ENCODE measurements at regions not wholly inside any gene's neighbourhood (a gene's known extent, or its start where the extent isn't known, plus 50 kb on each side); places are given as distances from the start of the nearest gene placed in this dataset.

GRCh38 chr13:99055735-99056134 lies 77.9 kb upstream of the DOCK9 start:
- Mint-ChIP-seq H3K4me1 (peaks cover 56% of the 10 kb centered on the region), H3K36me3 (ENCODE audit: low read depth) (no peaks in the 10 kb centered on the region), H3K27me3 (ENCODE audit: low read depth) (peaks cover 5% of the 10 kb centered on the region), H3K27ac (peak overlapping the region in 1 of 3 experiments; percentile 60), H3K4me3 (no peak overlapping the region), H3K9me3 (no peaks in the 10 kb centered on the region)
- no peak for TF ChIP-seq CTCF (IDR thresholded peaks at IDR 0.05; ENCODE audit: unreplicated experiment in 3 of 3)

GRCh38 chr13:99056381-99057014 lies 78.6 kb upstream of the DOCK9 start:
- Mint-ChIP-seq H3K27ac (peak overlapping the region in 2 of 3 experiments; percentile 62 to 65), H3K4me3 (no peak overlapping the region), H3K36me3 (ENCODE audit: low read depth) (no peaks in the 10 kb centered on the region), H3K27me3 (ENCODE audit: low read depth) (peaks cover 5% of the 10 kb centered on the region), H3K9me3 (no peaks in the 10 kb centered on the region), H3K4me1 (peaks cover 58% of the 10 kb centered on the region)
- no peak for TF ChIP-seq CTCF (IDR thresholded peaks at IDR 0.05; ENCODE audit: unreplicated experiment in 3 of 3)

GRCh38 chr13:99057310-99057975 lies 79.6 kb upstream of the DOCK9 start:
- H3K27me3 Mint-ChIP-seq (ENCODE audit: low read depth) = peaks cover 5% of the 10 kb centered on the region
- no peak overlapping the region for H3K27ac Mint-ChIP-seq
- H3K9me3 Mint-ChIP-seq = no peaks in the 10 kb centered on the region
- no peaks in the 10 kb centered on the region for H3K36me3 Mint-ChIP-seq (ENCODE audit: low read depth)
- TF ChIP-seq CTCF (IDR thresholded peaks at IDR 0.05; ENCODE audit: unreplicated experiment in 3 of 3) = no peak
- H3K4me3 Mint-ChIP-seq = no peak overlapping the region
- peaks cover 60% of the 10 kb centered on the region for H3K4me1 Mint-ChIP-seq

GRCh38 chr13:99058527-99059495 lies 80.9 kb upstream of the DOCK9 start:
- Mint-ChIP-seq H3K27me3 (ENCODE audit: low read depth) (peaks cover 5% of the 10 kb centered on the region), H3K9me3 (no peaks in the 10 kb centered on the region), H3K27ac (no peak overlapping the region), H3K4me3 (no peak overlapping the region), H3K4me1 (peaks cover 69% of the 10 kb centered on the region), H3K36me3 (ENCODE audit: low read depth) (no peaks in the 10 kb centered on the region)
- TF ChIP-seq CTCF (IDR thresholded peaks at IDR 0.05; ENCODE audit: unreplicated experiment in 3 of 3) = no peak

GRCh38 chr13:99059498-99060075 lies 81.7 kb upstream of the DOCK9 start:
- no peak overlapping the region for H3K4me3 Mint-ChIP-seq
- no peak for TF ChIP-seq CTCF (IDR thresholded peaks at IDR 0.05; ENCODE audit: unreplicated experiment in 3 of 3)
- H3K9me3 Mint-ChIP-seq = no peaks in the 10 kb centered on the region
- H3K4me1 Mint-ChIP-seq = peaks cover 69% of the 10 kb centered on the region
- H3K27me3 Mint-ChIP-seq (ENCODE audit: low read depth) = peaks cover 5% of the 10 kb centered on the region
- H3K36me3 Mint-ChIP-seq (ENCODE audit: low read depth) = no peaks in the 10 kb centered on the region
- H3K27ac Mint-ChIP-seq = no peak overlapping the region
